Ishikawa (cell line): ENCODE measurements at regions not wholly inside any gene's neighbourhood (a gene's known extent, or its start where the extent isn't known, plus 50 kb on each side); places are given as distances from the start of the nearest gene placed in this dataset.

Experiments
- CEBPB ChIP-seq: IDR thresholded peaks from 2 replicates; pipeline ENCODE4 v1.6.1; 2012
- TAF1 ChIP-seq: IDR thresholded peaks from 2 replicates; pipeline ENCODE4 v1.6.1; 2012; ENCODE audit warnings: low read depth, mild to moderate bottlenecking
- USF1 ChIP-seq: IDR thresholded peaks from 2 replicates; pipeline ENCODE4 v1.6.1; 2012
- YY1 ChIP-seq: IDR thresholded peaks from 2 replicates; pipeline ENCODE4 v1.6.1; 2012; ENCODE audit warnings: low read depth

- TF ChIP-seq YY1 = no peak
- TF ChIP-seq USF1 = no peak
- TF ChIP-seq CEBPB = no peak
- no peak for TF ChIP-seq TAF1
Measured at GRCh38 chr14:61875483-61875882, 113.3 kb downstream of the SNAPC1 start.
